ENCODE measurements at regions not wholly inside any gene's neighbourhood (a gene's known extent, or its start where the extent isn't known, plus 50 kb on each side); places are given as distances from the start of the nearest gene placed in this dataset.

DNA sequence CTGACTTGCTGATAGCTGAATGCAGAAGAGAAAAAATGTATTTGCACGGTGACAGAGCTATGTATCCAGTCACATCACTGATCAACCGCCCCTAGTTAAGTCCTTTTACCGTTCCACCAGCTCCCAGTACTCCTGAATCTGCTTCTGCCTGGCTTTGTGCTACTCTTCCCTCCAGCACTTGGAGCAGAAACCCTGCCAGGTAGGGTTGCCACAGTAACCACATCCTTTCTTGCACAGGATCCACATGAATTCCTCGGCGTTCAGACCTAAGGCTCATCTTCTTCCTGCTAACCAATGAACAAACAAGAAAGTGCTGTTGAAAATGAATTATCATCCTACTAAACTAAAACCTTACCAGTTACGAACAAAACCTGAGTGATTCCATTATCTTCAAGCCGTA lies 52.0 kb upstream of the KCTD7 start:
- H2AK5ac ChIP-seq (ENCODE audit: low read depth, low read length), result no peak overlapping the region
- H2AK9ac ChIP-seq (replicated peaks; ENCODE audit: low read depth, low read length, poor library complexity), result no peak overlapping the region
- no peak overlapping the region for H4K8ac ChIP-seq (ENCODE audit: low read depth in 2 of 2, low read length in 2 of 2)
- ATAC-seq (ENCODE audit: low read depth) (no peak), DNase-seq (no peak)
- no peak overlapping the region for H4K5ac ChIP-seq (ENCODE audit: low read depth, low read length)
- intact Hi-C loops (cut with micrococcal nuclease) (loop anchor here (10.0 kb wide), 1 partner anchor 198 kb away; no protein-coding TSS in a partner anchor), dilution Hi-C loops (cut with HindIII; ENCODE audit: low sequenced_read_pairs, unreplicated experiment) (no loop called here), in situ Hi-C loops (cut with MboI; ENCODE audit: low sequenced_read_pairs) (no loop called here)
- no peaks in the 10 kb centered on the region for H3K27me3 ChIP-seq (ENCODE audit: control insufficient read depth, insufficient read depth, low read length)
- H3K23ac ChIP-seq (ENCODE audit: low read depth, low read length), result no peak overlapping the region
- peaks cover 69% of the 10 kb centered on the region for H4K20me1 ChIP-seq (ENCODE audit: insufficient read depth, low read length)
- no peak overlapping the region for H2BK120ac ChIP-seq (ENCODE audit: low read depth, low read length)
- no TSS peak for BruUV-seq (replicated peaks)
- H2AFZ ChIP-seq (replicated peaks; ENCODE audit: low read length, poor library complexity), result no peak overlapping the region
- no peak overlapping the region for H3K4ac ChIP-seq (ENCODE audit: low read depth, low read length)
- no peak overlapping the region for H3K14ac ChIP-seq (replicated peaks; ENCODE audit: low read depth, low read length)
- H2BK5ac ChIP-seq (ENCODE audit: low read depth, low read length, poor library complexity, severe bottlenecking), result no peak overlapping the region
- no peak overlapping the region for H3K4me2 ChIP-seq (ENCODE audit: low read depth, low read length)
- no CpG with 5 or more reads among the region's 7 CpGs for WGBS, 2 experiments (ENCODE audit: extremely low coverage in 2 of 2, insufficient read length in 1 of 2)
- H3K36me3 ChIP-seq (ENCODE audit: control insufficient read depth, insufficient read depth, low read length), result peaks cover 32% of the 10 kb centered on the region
- H3K9me3 ChIP-seq (ENCODE audit: control insufficient read depth, insufficient read depth, low read length), result no peaks in the 10 kb centered on the region
- no peak overlapping the region for H3K27ac ChIP-seq (ENCODE audit: insufficient read depth, low read length)
- H2BK20ac ChIP-seq (ENCODE audit: low read depth, low read length), result no peak overlapping the region
- no peak overlapping the region for H3K9ac ChIP-seq (ENCODE audit: low read depth, low read length)
- H3K4me3 ChIP-seq (ENCODE audit: insufficient read depth, low read depth, low read length), result no peak overlapping the region
- TF ChIP-seq RAD21 (IDR thresholded peaks at IDR 0.05; ENCODE audit: low read length) (no peak), MAZ (IDR thresholded peaks at IDR 0.05; ENCODE audit: borderline replicate concordance, low read depth, low read length) (no peak), BHLHE40 (IDR thresholded peaks at IDR 0.05; ENCODE audit: low read depth, low read length) (no peak)
- H3K56ac ChIP-seq (ENCODE audit: extremely low read depth, insufficient read depth, low read length), result no peak overlapping the region
- ChIA-PET POLR2A (ENCODE audit: unreplicated experiment) (no interaction called here), CTCF (no interaction called here)
- H3K79me1 ChIP-seq (ENCODE audit: low read depth in 1 of 2, low read length in 2 of 2), result peaks cover 16 to 49% of the 10 kb centered on the region in 2 experiments
- peaks cover 4% of the 10 kb centered on the region for H3K4me1 ChIP-seq (ENCODE audit: control insufficient read depth, insufficient read depth, low read length)
- H2BK15ac ChIP-seq (ENCODE audit: low read depth, low read length), result no peak overlapping the region
- H3K18ac ChIP-seq (ENCODE audit: low read depth, low read length), result no peak overlapping the region
- H4K91ac ChIP-seq (ENCODE audit: insufficient read depth, low read depth, low read length), result no peak overlapping the region
- peaks cover 6% of the 10 kb centered on the region; the same call in 1 of the 2 replicates for H3K9me1 ChIP-seq (ENCODE audit: insufficient read depth, low read length)
